ENCODE measurements at regions not wholly inside any gene's neighbourhood (a gene's known extent, or its start where the extent isn't known, plus 50 kb on each side); places are given as distances from the start of the nearest gene placed in this dataset.

- TF ChIP-seq ZFAT (CRISPR knock-in tag; conservative IDR thresholded peaks at IDR 0.05) = no peak
- no peak for TF ChIP-seq ZMAT5 (CRISPR knock-in tag; IDR thresholded peaks at IDR 0.05; ENCODE audit: borderline replicate concordance, low read depth)
- TF ChIP-seq YEATS2 (CRISPR knock-in tag; IDR thresholded peaks at IDR 0.05; ENCODE audit: borderline replicate concordance) = no peak
- TF ChIP-seq ZNF766 (CRISPR knock-in tag; IDR thresholded peaks at IDR 0.05; ENCODE audit: borderline replicate concordance) = no peak
- TF ChIP-seq ATF6 (CRISPR knock-in tag; conservative IDR thresholded peaks at IDR 0.05) = no peak
- peak; percentile 65; the same call in 1 of the 2 replicates for TF ChIP-seq ZNF788 (CRISPR knock-in tag; IDR thresholded peaks at IDR 0.05; ENCODE audit: borderline replicate concordance)
- TF ChIP-seq ZNF431 (CRISPR knock-in tag; IDR thresholded peaks at IDR 0.05; ENCODE audit: borderline replicate concordance, low read depth) = no peak
- 0 out of 2 replicates have a peak, but pooled peaks have one; percentile 46 for TF ChIP-seq ZBTB38 (CRISPR knock-in tag; IDR thresholded peaks at IDR 0.05)
- no peak for TF ChIP-seq PRPF4 (IDR thresholded peaks at IDR 0.05; ENCODE audit: low read depth, low read length, poor library complexity, severe bottlenecking)
- TF ChIP-seq NAIF1 (CRISPR knock-in tag; IDR thresholded peaks at IDR 0.05; ENCODE audit: borderline replicate concordance) = no peak
- no peak for TF ChIP-seq ZNF790 (CRISPR knock-in tag; IDR thresholded peaks at IDR 0.05; ENCODE audit: borderline replicate concordance)
- TF ChIP-seq MYC (CRISPR knock-in tag; IDR thresholded peaks at IDR 0.05; ENCODE audit: borderline replicate concordance) = no peak
- no peak for TF ChIP-seq RBM22 (optimal IDR thresholded peaks at IDR 0.05; ENCODE audit: low read length)
- TF ChIP-seq ZNF780A (CRISPR knock-in tag; IDR thresholded peaks at IDR 0.05) = no peak
- no peak for TF ChIP-seq ESRRA (CRISPR knock-in tag; IDR thresholded peaks at IDR 0.05; ENCODE audit: low read depth)
- no peak for TF ChIP-seq ZFP41 (CRISPR knock-in tag; IDR thresholded peaks at IDR 0.05; ENCODE audit: borderline replicate concordance)
- TF ChIP-seq GLI4 (CRISPR knock-in tag; IDR thresholded peaks at IDR 0.05; ENCODE audit: borderline replicate concordance) = no peak
- TF ChIP-seq, protein P1, sequence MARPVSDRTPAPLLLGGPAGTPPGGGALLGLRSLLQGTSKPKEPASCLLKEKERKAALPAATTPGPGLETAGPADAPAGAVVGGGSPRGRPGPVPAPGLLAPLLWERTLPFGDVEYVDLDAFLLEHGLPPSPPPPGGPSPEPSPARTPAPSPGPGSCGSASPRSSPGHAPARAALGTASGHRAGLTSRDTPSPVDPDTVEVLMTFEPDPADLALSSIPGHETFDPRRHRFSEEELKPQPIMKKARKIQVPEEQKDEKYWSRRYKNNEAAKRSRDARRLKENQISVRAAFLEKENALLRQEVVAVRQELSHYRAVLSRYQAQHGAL (CRISPR knock-in tag; IDR thresholded peaks at IDR 0.05; ENCODE audit: not compliant biosample characterization) = no peak
- TF ChIP-seq HOXA9 (CRISPR knock-in tag; IDR thresholded peaks at IDR 0.05; ENCODE audit: borderline replicate concordance) = no peak
- TF ChIP-seq RFX5 (IDR thresholded peaks at IDR 0.05; ENCODE audit: low read depth, low read length) = no peak
- TF ChIP-seq FOXJ3 (CRISPR knock-in tag; IDR thresholded peaks at IDR 0.05; ENCODE audit: borderline replicate concordance) = no peak
- no peak for TF ChIP-seq ZNF282 (IDR thresholded peaks at IDR 0.05; ENCODE audit: partially characterized antibody)
- TF ChIP-seq ZBTB8A (CRISPR knock-in tag; IDR thresholded peaks at IDR 0.05; ENCODE audit: borderline replicate concordance, low read depth) = no peak
- TF ChIP-seq GMEB2 (CRISPR knock-in tag; IDR thresholded peaks at IDR 0.05; ENCODE audit: low read depth) = no peak
- no peak for TF ChIP-seq ELF1 (CRISPR knock-in tag; IDR thresholded peaks at IDR 0.05)
These were observed 62.2 kb upstream of the GTF3A start (continued) for GRCh38 chr13:27362064-27362751.
